CD4-positive, alpha-beta memory T cell (primary cell): ENCODE measurements at regions not wholly inside any gene's neighbourhood (a gene's known extent, or its start where the extent isn't known, plus 50 kb on each side); places are given as distances from the start of the nearest gene placed in this dataset.

Source experiments
- CTCF ChIA-PET: fragments of 350-600 bp; sonication (Branson Sonifier 250); formaldehyde crosslinking; loops from one replicate; lab custom pipeline; 2021; ENCODE audit warnings: inconsistent platforms; ENCODE audit not compliant: partially characterized antibody; lab: Charles Lee
- POLR2A ChIA-PET: fragments of 350-600 bp; sonication (Branson Sonifier 250); formaldehyde crosslinking; loops from one replicate; lab custom pipeline; 2021; ENCODE audit not compliant: partially characterized antibody; lab: Charles Lee
- DNase-seq, 5 donors: peaks; one replicate each; pipeline versions ENCODE4 v3.0.0 to v3.0.0-alpha.2; 2020 to 2022; ENCODE audit warnings: mixed read lengths in 1 of 5
- H3K27ac ChIP-seq: one replicate; pipeline ENCODE4 v1.7.0; 2013; ENCODE audit warnings: low read depth, low read length
- H3K27me3 ChIP-seq: 2 replicates; pipeline ENCODE4 v1.7.0; 2013; ENCODE audit warnings: mild to moderate bottlenecking, low read length, moderate library complexity; ENCODE audit not compliant: insufficient read depth
- H3K36me3 ChIP-seq: 2 replicates; pipeline ENCODE4 v1.7.0; 2013; ENCODE audit warnings: mild to moderate bottlenecking, low read length, moderate library complexity; ENCODE audit not compliant: insufficient read depth
- H3K4me1 ChIP-seq: 2 replicates; pipeline ENCODE4 v1.7.0; 2013; ENCODE audit warnings: mild to moderate bottlenecking, low read length, moderate library complexity; ENCODE audit not compliant: insufficient read depth
- H3K4me3 ChIP-seq, 2 donors: one replicate each; pipeline ENCODE4 v1.7.0; 2013; ENCODE audit warnings: low read length in 2 of 2, mild to moderate bottlenecking in 1 of 2
- H3K9me3 ChIP-seq, 2 donors: one replicate each; pipeline ENCODE4 v1.7.0; 2013; ENCODE audit warnings: low read length in 2 of 2, control low read depth in 1 of 2; ENCODE audit not compliant: control insufficient read depth in 1 of 2
- H3K27ac Mint-ChIP-seq, 7 donors: one replicate each; pipeline ENCODE4 v1.8.0; 2020 to 2021; ENCODE audit warnings: mixed read lengths in 7 of 7, mild to moderate bottlenecking in 6 of 7, inconsistent platforms in 3 of 7, moderate library complexity in 3 of 7
- H3K27me3 Mint-ChIP-seq, 2 donors: one replicate each; pipeline ENCODE4 v1.8.0; 2020 to 2021; ENCODE audit warnings: mixed read lengths in 2 of 2
- H3K36me3 Mint-ChIP-seq, 2 donors: one replicate each; pipeline ENCODE4 v1.8.0; 2020 to 2021; ENCODE audit warnings: mixed read lengths in 2 of 2, inconsistent platforms in 1 of 2, mild to moderate bottlenecking in 1 of 2
- H3K4me1 Mint-ChIP-seq, 4 donors: one replicate each; pipeline ENCODE4 v1.8.0; 2020 to 2021; ENCODE audit warnings: mixed read lengths in 4 of 4, mild to moderate bottlenecking in 1 of 4
- H3K4me3 Mint-ChIP-seq, 8 donors: one replicate each; pipeline ENCODE4 v1.8.0; 2020 to 2021; ENCODE audit warnings: mixed read lengths in 8 of 8, mild to moderate bottlenecking in 7 of 8, moderate library complexity in 6 of 8, inconsistent platforms in 3 of 8
- H3K9me3 Mint-ChIP-seq, 8 donors: one replicate each; pipeline ENCODE4 v1.8.0; 2020 to 2021; ENCODE audit warnings: mixed read lengths in 8 of 8, mild to moderate bottlenecking in 5 of 8, inconsistent platforms in 3 of 8, moderate library complexity in 1 of 8
- intact Hi-C: fragments of 100-400 bp; cut with micrococcal nuclease; formaldehyde crosslinking; loops from one replicate; pipeline ENCODE4 v1.15.1; 2023

GRCh38 chr13:73532987-73533510 is 474.2 kb downstream of the KLF5 start:
- H3K9me3 Mint-ChIP-seq, result peaks cover 0 to 3% (median 0%) of the 10 kb centered on the region in 8 donors
- H3K27ac ChIP-seq, result no peak overlapping the region
- no peaks in the 10 kb centered on the region for H3K27me3 ChIP-seq
- DNase-seq, result no peak
- no peak overlapping the region for H3K4me3 Mint-ChIP-seq
- peak overlapping the region in 1 of 7 donors; percentile 19 for H3K27ac Mint-ChIP-seq
- H3K4me3 ChIP-seq, result no peak overlapping the region
- CTCF ChIA-PET, result no interaction called here
- no peaks in the 10 kb centered on the region for H3K36me3 Mint-ChIP-seq
- POLR2A ChIA-PET, result interaction anchor here (1.6 kb wide), 1 partner anchor 12 kb away, joined by 5 read pairs; no protein-coding TSS in a partner anchor
- no peaks in the 10 kb centered on the region for H3K27me3 Mint-ChIP-seq
- intact Hi-C loops, result no loop called here
- no peaks in the 10 kb centered on the region for H3K9me3 ChIP-seq
- no peaks in the 10 kb centered on the region for H3K4me1 ChIP-seq
- H3K36me3 ChIP-seq, result no peaks in the 10 kb centered on the region
- no peaks in the 10 kb centered on the region for H3K4me1 Mint-ChIP-seq

GRCh38 chr13:73532582-73532981 is 473.8 kb downstream of the KLF5 start:
- H3K27ac ChIP-seq, result no peak overlapping the region
- H3K27me3 ChIP-seq, result no peaks in the 10 kb centered on the region

GRCh38 chr13:73531014-73531413 is 472.2 kb downstream of the KLF5 start:
- DNase-seq, result no peak
- no peak overlapping the region for H3K27ac Mint-ChIP-seq
- CTCF ChIA-PET, result no interaction called here

More at GRCh38 chr13:73532582-73532981, 473.8 kb downstream of the KLF5 start:
- Histone ChIP-seq H3K4me3 (no peak overlapping the region), H3K36me3 (no peaks in the 10 kb centered on the region), H3K4me1 (no peaks in the 10 kb centered on the region), H3K9me3 (no peaks in the 10 kb centered on the region)
- Mint-ChIP-seq H3K27ac (no peak overlapping the region), H3K4me1 (no peaks in the 10 kb centered on the region), H3K27me3 (no peaks in the 10 kb centered on the region), H3K36me3 (no peaks in the 10 kb centered on the region), H3K9me3 (peaks cover 0 to 3% (median 0%) of the 10 kb centered on the region in 8 donors), H3K4me3 (no peak overlapping the region)
- intact Hi-C loops, result no loop called here
- CTCF ChIA-PET, result no interaction called here
- POLR2A ChIA-PET, result interaction anchor here (1.6 kb wide), 1 partner anchor 11 kb away, joined by 5 read pairs; no protein-coding TSS in a partner anchor
- no peak for DNase-seq

GRCh38 chr13:73522937-73523336 is 464.1 kb downstream of the KLF5 start:
- DNase-seq, result no peak
- ChIA-PET POLR2A (no interaction called here), CTCF (no interaction called here)
- Mint-ChIP-seq H3K27ac (peak overlapping the region in 3 of 7 donors; percentile 5 to 31 (median 24)), H3K4me3 (no peak overlapping the region), H3K9me3 (no peaks in the 10 kb centered on the region), H3K27me3 (no peaks in the 10 kb centered on the region), H3K4me1 (peaks cover 11 to 17% (median 15%) of the 10 kb centered on the region in 4 donors), H3K36me3 (no peaks in the 10 kb centered on the region)
- Histone ChIP-seq H3K4me3 (no peak overlapping the region), H3K27ac (no peak overlapping the region), H3K4me1 (peaks cover 16% of the 10 kb centered on the region), H3K27me3 (no peaks in the 10 kb centered on the region), H3K36me3 (no peaks in the 10 kb centered on the region), H3K9me3 (no peaks in the 10 kb centered on the region)
- intact Hi-C loops, result loop anchor here (5.0 kb wide), 1 partner anchor 184 kb away; no protein-coding TSS in a partner anchor

More at GRCh38 chr13:73531014-73531413, 472.2 kb downstream of the KLF5 start:
- Mint-ChIP-seq H3K27me3 (no peaks in the 10 kb centered on the region), H3K4me1 (no peaks in the 10 kb centered on the region), H3K9me3 (peaks cover 0 to 3% (median 0%) of the 10 kb centered on the region in 8 donors), H3K36me3 (no peaks in the 10 kb centered on the region), H3K4me3 (no peak overlapping the region)
- Histone ChIP-seq H3K4me3 (no peak overlapping the region), H3K36me3 (no peaks in the 10 kb centered on the region), H3K9me3 (no peaks in the 10 kb centered on the region), H3K27me3 (no peaks in the 10 kb centered on the region), H3K4me1 (no peaks in the 10 kb centered on the region), H3K27ac (no peak overlapping the region)
- intact Hi-C loops, result no loop called here
- POLR2A ChIA-PET, result no interaction called here

- ChIA-PET CTCF (interaction anchor here (1.4 kb wide), 1 partner anchor 195 kb away, joined by 3 read pairs; no protein-coding TSS in a partner anchor), POLR2A (interaction anchor here (1.0 to 2.7 kb wide), 5 partner anchors 11 to 193 kb away, joined by 3 to 16 read pairs (median 4); no protein-coding TSS in a partner anchor)
These were observed 463.2 kb downstream of the KLF5 start for GRCh38 chr13:73521985-73522524.

GRCh38 chr13:73521290-73521624 is 462.5 kb downstream of the KLF5 start:
- ChIA-PET POLR2A (interaction anchor here (0.8 to 2.7 kb wide), 8 partner anchors 12 to 292 kb away, joined by 3 to 16 read pairs (median 4); no protein-coding TSS in a partner anchor), CTCF (interaction anchor here (0.8 to 1.4 kb wide), 2 partner anchors 10 to 196 kb away, joined by 3 read pairs; no protein-coding TSS in a partner anchor)
- Mint-ChIP-seq H3K4me3 (peak overlapping the region; percentile 82 to 93 (median 89)), H3K4me1 (peaks cover 11 to 17% (median 15%) of the 10 kb centered on the region in 4 donors), H3K27me3 (peaks cover 0 to 2% of the 10 kb centered on the region in 2 donors), H3K36me3 (no peaks in the 10 kb centered on the region), H3K27ac (peak overlapping the region; percentile 44 to 95 (median 85)), H3K9me3 (peaks cover 0 to 2% (median 0%) of the 10 kb centered on the region in 8 donors)
- intact Hi-C loops, result loop anchor here (5.0 kb wide), 1 partner anchor 186 kb away; no protein-coding TSS in a partner anchor
- H3K27ac ChIP-seq, result peak overlapping the region; percentile 23
- H3K27me3 ChIP-seq, result no peaks in the 10 kb centered on the region
- no peaks in the 10 kb centered on the region for H3K36me3 ChIP-seq
- peak in 4 of 5 donors; percentile 20 to 37 (median 29) for DNase-seq
- H3K4me3 ChIP-seq, result peak overlapping the region; percentile 33 to 35
- no peaks in the 10 kb centered on the region for H3K9me3 ChIP-seq
- H3K4me1 ChIP-seq, result peaks cover 16% of the 10 kb centered on the region

More at GRCh38 chr13:73521985-73522524, 463.2 kb downstream of the KLF5 start:
- no peaks in the 10 kb centered on the region for H3K9me3 ChIP-seq
- H3K9me3 Mint-ChIP-seq, result peaks cover 0 to 2% (median 0%) of the 10 kb centered on the region in 8 donors
- H3K27me3 ChIP-seq, result no peaks in the 10 kb centered on the region
- intact Hi-C loops, result loop anchor here (5.0 kb wide), 1 partner anchor 185 kb away; no protein-coding TSS in a partner anchor
- no peaks in the 10 kb centered on the region for H3K36me3 ChIP-seq
- peak overlapping the region in 3 of 7 donors; percentile 36 to 81 (median 43) for H3K27ac Mint-ChIP-seq
- peaks cover 11 to 17% (median 15%) of the 10 kb centered on the region in 4 donors for H3K4me1 Mint-ChIP-seq
- H3K36me3 Mint-ChIP-seq, result no peaks in the 10 kb centered on the region
- H3K27me3 Mint-ChIP-seq, result peaks cover 0 to 2% of the 10 kb centered on the region in 2 donors
- peaks cover 16% of the 10 kb centered on the region for H3K4me1 ChIP-seq
- no peak for DNase-seq
- H3K4me3 Mint-ChIP-seq, result peak overlapping the region in 1 of 8 donors; percentile 38
- no peak overlapping the region for H3K27ac ChIP-seq
- no peak overlapping the region for H3K4me3 ChIP-seq
